Thyroid gland (tissue), 4 donors: ENCODE measurements at regions not wholly inside any gene's neighbourhood (a gene's known extent, or its start where the extent isn't known, plus 50 kb on each side); places are given as distances from the start of the nearest gene placed in this dataset.

ENCODE experiments used
- DNase-seq, 2 donors: peaks; one replicate each; pipeline ENCODE4 v3.0.0-alpha.2; 2019
- H3K27ac ChIP-seq, 3 donors: fragments of 200-600 bp; sonication (generic); 1 replicate in 2 of 3; 2 replicates in 1 of 3; pipeline ENCODE4 v1.5.1; 2016 to 2019; ENCODE audit warnings: mild to moderate bottlenecking in 1 of 3, moderate library complexity in 1 of 3
- H3K27me3 ChIP-seq: fragments of 200-600 bp; sonication (generic); one replicate; pipeline ENCODE4 v1.5.1; 2019
- H3K36me3 ChIP-seq, 2 donors: fragments of 200-600 bp; sonication (generic); one replicate each; pipeline ENCODE4 v1.5.1; 2016 to 2019
- H3K4me1 ChIP-seq, 2 donors: fragments of 200-600 bp; sonication (generic); one replicate each; pipeline ENCODE4 v1.5.1; 2017 to 2019
- H3K4me3 ChIP-seq, 3 donors: fragments of 200-600 bp; sonication (generic); replicated peaks in 1 of 3; 1 replicate in 2 of 3; 2 replicates in 1 of 3; pipeline ENCODE4 v1.5.1; 2016; ENCODE audit warnings: mild to moderate bottlenecking in 1 of 3
- H3K9me3 ChIP-seq: fragments of 200-600 bp; sonication (generic); one replicate; pipeline ENCODE4 v1.5.1; 2017
- CTCF ChIP-seq, 6 experiments: fragments of 200-600 bp in 3 of 6; fragments of 450-650 bp in 3 of 6; sonication (generic) in 3 of 6; IDR thresholded peaks; one replicate each; pipeline ENCODE4 v1.5.1; 2016 to 2019; ENCODE audit warnings: antibody characterized with exemption in 6 of 6, mild to moderate bottlenecking in 2 of 6, inconsistent platforms in 1 of 6, moderate library complexity in 1 of 6
- POLR2A ChIP-seq, 2 donors: fragments of 450-650 bp; IDR thresholded peaks; one replicate each; pipeline ENCODE4 v1.6.1; 2017; ENCODE audit warnings: antibody characterized with exemption in 2 of 2, mild to moderate bottlenecking in 2 of 2, moderate library complexity in 1 of 2
- WGBS, 2 donors: methylation state at CpG; one replicate each; pipeline ENCODE4 v1.1.5; 2017; 5-methylcytosine and 5-hydroxymethylcytosine counted together
- intact Hi-C: fragments of 100-400 bp; cut with DNase I; formaldehyde crosslinking; loops from one replicate; pipeline ENCODE4 v1.15.1; 2023

GRCh38 chr6:51536728-51537127 is 550.7 kb downstream of the PKHD1 start:
- no peak overlapping the region for H3K4me3 ChIP-seq
- 80 to 85% methylated on average over 2 of the region's 2 CpGs for WGBS, 2 donors
- no peaks in the 10 kb centered on the region for H3K4me1 ChIP-seq
- no peak overlapping the region for H3K27ac ChIP-seq
- H3K36me3 ChIP-seq = no peaks in the 10 kb centered on the region
- intact Hi-C loops = no loop called here
- no peak for DNase-seq
- no peaks in the 10 kb centered on the region for H3K27me3 ChIP-seq
- no peaks in the 10 kb centered on the region for H3K9me3 ChIP-seq
- TF ChIP-seq POLR2A (IDR thresholded peaks at IDR 0.05) (no peak), CTCF (IDR thresholded peaks at IDR 0.05) (no peak)

GRCh38 chr6:51541847-51542246 is 545.6 kb downstream of the PKHD1 start:
- no peak overlapping the region for H3K4me3 ChIP-seq
- WGBS, 2 donors = 64 to 74% methylated on average over 7 of the region's 7 CpGs
- no peak for DNase-seq
- H3K9me3 ChIP-seq = no peaks in the 10 kb centered on the region
- intact Hi-C loops = no loop called here
- H3K4me1 ChIP-seq = no peaks in the 10 kb centered on the region
- TF ChIP-seq POLR2A (IDR thresholded peaks at IDR 0.05) (no peak), CTCF (IDR thresholded peaks at IDR 0.05) (no peak)
- no peaks in the 10 kb centered on the region for H3K36me3 ChIP-seq
- no peak overlapping the region for H3K27ac ChIP-seq
- no peaks in the 10 kb centered on the region for H3K27me3 ChIP-seq

- Histone ChIP-seq H3K27me3 (no peaks in the 10 kb centered on the region), H3K4me1 (no peaks in the 10 kb centered on the region), H3K27ac (no peak overlapping the region), H3K36me3 (no peaks in the 10 kb centered on the region), H3K4me3 (no peak overlapping the region), H3K9me3 (no peaks in the 10 kb centered on the region)
- no peak for DNase-seq
- TF ChIP-seq CTCF (IDR thresholded peaks at IDR 0.05) = no peak
- no peak for TF ChIP-seq POLR2A (IDR thresholded peaks at IDR 0.05)
- intact Hi-C loops = no loop called here
- 70 to 86% methylated on average over 4 of the region's 4 CpGs for WGBS, 2 donors
Measured at GRCh38 chr6:51542475-51542874, 544.9 kb downstream of the PKHD1 start.

- Histone ChIP-seq H3K27me3 (no peaks in the 10 kb centered on the region), H3K4me1 (no peaks in the 10 kb centered on the region), H3K27ac (no peak overlapping the region), H3K36me3 (no peaks in the 10 kb centered on the region), H3K9me3 (no peaks in the 10 kb centered on the region), H3K4me3 (no peak overlapping the region)
- TF ChIP-seq POLR2A (IDR thresholded peaks at IDR 0.05) (no peak), CTCF (IDR thresholded peaks at IDR 0.05) (no peak)
- DNase-seq = no peak
- intact Hi-C loops = no loop called here
- 69 to 77% methylated on average over 1 of the region's 1 CpG for WGBS, 2 donors
Measured at GRCh38 chr6:51550243-51550642, 537.2 kb downstream of the PKHD1 start.

GRCh38 chr6:51552435-51552834 is 535.0 kb downstream of the PKHD1 start:
- H3K9me3 ChIP-seq = no peaks in the 10 kb centered on the region
- H3K36me3 ChIP-seq = no peaks in the 10 kb centered on the region
- no peak for TF ChIP-seq POLR2A (IDR thresholded peaks at IDR 0.05)
- no peak for TF ChIP-seq CTCF (IDR thresholded peaks at IDR 0.05)
- H3K4me3 ChIP-seq = no peak overlapping the region
- H3K27me3 ChIP-seq = no peaks in the 10 kb centered on the region
- WGBS, 2 donors = 26% methylated on average over 3 of the region's 3 CpGs
- intact Hi-C loops = no loop called here
- no peaks in the 10 kb centered on the region for H3K4me1 ChIP-seq
- no peak for DNase-seq
- H3K27ac ChIP-seq = no peak overlapping the region
